ENCODE measurements at regions not wholly inside any gene's neighbourhood (a gene's known extent, or its start where the extent isn't known, plus 50 kb on each side); places are given as distances from the start of the nearest gene placed in this dataset.

GRCh38 chr2:193847991-193848390 is 1653.3 kb upstream of the TMEFF2 start:
- intact Hi-C loops (cut with micrococcal nuclease), result no loop called here
- H3K27me3 Mint-ChIP-seq (ENCODE audit: low read depth in 3 of 3), result no peaks in the 10 kb centered on the region
- Histone ChIP-seq H3K27me3 (ENCODE audit: control insufficient read depth in 2 of 2, insufficient read depth in 2 of 2, low read length in 2 of 2) (no peaks in the 10 kb centered on the region), H3K4me2 (replicated peaks; ENCODE audit: extremely low read depth, low read length, poor library complexity, severe bottlenecking) (no peak overlapping the region), H2AFZ (ENCODE audit: insufficient read depth, low read depth, low read length, poor library complexity, severe bottlenecking) (no peak overlapping the region), H3K36me3 (replicated peaks in 1 of 2; ENCODE audit: control insufficient read depth in 1 of 2, insufficient read depth in 2 of 2, low read length in 2 of 2) (no peaks in the 10 kb centered on the region), H3K9ac (ENCODE audit: insufficient read depth, low read length, poor library complexity, severe bottlenecking) (no peak overlapping the region), H3K4me1 (ENCODE audit: control insufficient read depth in 1 of 2, insufficient read depth in 2 of 2, low read length in 2 of 2) (no peaks in the 10 kb centered on the region), H3K9me3 (replicated peaks in 1 of 2; ENCODE audit: control insufficient read depth in 1 of 2, insufficient read depth in 1 of 2, low read length in 2 of 2) (no peaks in the 10 kb centered on the region), H3K4me3 (replicated peaks in 1 of 3; ENCODE audit: low read depth in 2 of 3, low read length in 3 of 3) (no peak overlapping the region), H3K79me2 (ENCODE audit: insufficient read depth, low read length) (no peaks in the 10 kb centered on the region), H4K20me1 (ENCODE audit: insufficient read depth, low read length) (no peaks in the 10 kb centered on the region), H3K27ac (ENCODE audit: low read depth in 1 of 2, low read length in 2 of 2) (no peak overlapping the region)
- H3K36me3 Mint-ChIP-seq, result no peaks in the 10 kb centered on the region
- TF ChIP-seq, protein P1, sequence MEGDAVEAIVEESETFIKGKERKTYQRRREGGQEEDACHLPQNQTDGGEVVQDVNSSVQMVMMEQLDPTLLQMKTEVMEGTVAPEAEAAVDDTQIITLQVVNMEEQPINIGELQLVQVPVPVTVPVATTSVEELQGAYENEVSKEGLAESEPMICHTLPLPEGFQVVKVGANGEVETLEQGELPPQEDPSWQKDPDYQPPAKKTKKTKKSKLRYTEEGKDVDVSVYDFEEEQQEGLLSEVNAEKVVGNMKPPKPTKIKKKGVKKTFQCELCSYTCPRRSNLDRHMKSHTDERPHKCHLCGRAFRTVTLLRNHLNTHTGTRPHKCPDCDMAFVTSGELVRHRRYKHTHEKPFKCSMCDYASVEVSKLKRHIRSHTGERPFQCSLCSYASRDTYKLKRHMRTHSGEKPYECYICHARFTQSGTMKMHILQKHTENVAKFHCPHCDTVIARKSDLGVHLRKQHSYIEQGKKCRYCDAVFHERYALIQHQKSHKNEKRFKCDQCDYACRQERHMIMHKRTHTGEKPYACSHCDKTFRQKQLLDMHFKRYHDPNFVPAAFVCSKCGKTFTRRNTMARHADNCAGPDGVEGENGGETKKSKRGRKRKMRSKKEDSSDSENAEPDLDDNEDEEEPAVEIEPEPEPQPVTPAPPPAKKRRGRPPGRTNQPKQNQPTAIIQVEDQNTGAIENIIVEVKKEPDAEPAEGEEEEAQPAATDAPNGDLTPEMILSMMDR (IDR thresholded peaks at IDR 0.05), result no peak
- H3K4me1 Mint-ChIP-seq, result no peaks in the 10 kb centered on the region
- no CpG with 5 or more reads among the region's 6 CpGs for WGBS (ENCODE audit: insufficient coverage)
- H3K9me3 Mint-ChIP-seq, result peaks cover 0 to 4% (median 0%) of the 10 kb centered on the region in 7 donors
- no peak for DNase-seq
- no peak overlapping the region for H3K27ac Mint-ChIP-seq
- H3K4me3 Mint-ChIP-seq, result no peak overlapping the region

- TF ChIP-seq, protein P1 (IDR thresholded peaks at IDR 0.05), result no peak
- no peak overlapping the region for H3K9ac ChIP-seq (ENCODE audit: insufficient read depth, low read length, poor library complexity, severe bottlenecking)
- Mint-ChIP-seq H3K4me1 (no peaks in the 10 kb centered on the region), H3K36me3 (no peaks in the 10 kb centered on the region), H3K9me3 (peaks cover 0 to 4% (median 0%) of the 10 kb centered on the region in 7 donors), H3K27ac (no peak overlapping the region), H3K27me3 (ENCODE audit: low read depth in 3 of 3) (no peaks in the 10 kb centered on the region), H3K4me3 (no peak overlapping the region)
- WGBS (ENCODE audit: insufficient coverage), result 77% methylated on average over 3 of the region's 3 CpGs
- H3K27ac ChIP-seq (ENCODE audit: low read depth in 1 of 2, low read length in 2 of 2), result no peak overlapping the region
- H3K4me1 ChIP-seq (ENCODE audit: control insufficient read depth in 1 of 2, insufficient read depth in 2 of 2, low read length in 2 of 2), result no peaks in the 10 kb centered on the region
- no peaks in the 10 kb centered on the region for H3K79me2 ChIP-seq (ENCODE audit: insufficient read depth, low read length)
- no peaks in the 10 kb centered on the region for H4K20me1 ChIP-seq (ENCODE audit: insufficient read depth, low read length)
- H2AFZ ChIP-seq (ENCODE audit: insufficient read depth, low read depth, low read length, poor library complexity, severe bottlenecking), result no peak overlapping the region
- no peak overlapping the region for H3K4me3 ChIP-seq (replicated peaks in 1 of 3; ENCODE audit: low read depth in 2 of 3, low read length in 3 of 3)
- H3K27me3 ChIP-seq (ENCODE audit: control insufficient read depth in 2 of 2, insufficient read depth in 2 of 2, low read length in 2 of 2), result no peaks in the 10 kb centered on the region
- H3K4me2 ChIP-seq (replicated peaks; ENCODE audit: extremely low read depth, low read length, poor library complexity, severe bottlenecking), result no peak overlapping the region
- H3K36me3 ChIP-seq (replicated peaks in 1 of 2; ENCODE audit: control insufficient read depth in 1 of 2, insufficient read depth in 2 of 2, low read length in 2 of 2), result no peaks in the 10 kb centered on the region
- DNase-seq, result no peak
- H3K9me3 ChIP-seq (replicated peaks in 1 of 2; ENCODE audit: control insufficient read depth in 1 of 2, insufficient read depth in 1 of 2, low read length in 2 of 2), result no peaks in the 10 kb centered on the region
- intact Hi-C loops (cut with micrococcal nuclease), result no loop called here
These were observed 1652.4 kb upstream of the TMEFF2 start for GRCh38 chr2:193847130-193847529.

Measured in CD14-positive monocyte (primary cell).